Fibroblast of peridontal ligament (primary cell): ENCODE measurements at regions not wholly inside any gene's neighbourhood (a gene's known extent, or its start where the extent isn't known, plus 50 kb on each side); places are given as distances from the start of the nearest gene placed in this dataset.

Source experiments
- DNase-seq: peaks from one replicate; pipeline ENCODE4 v3.0.0-alpha.2; 2010; ENCODE audit errors: extremely low read depth

DNA sequence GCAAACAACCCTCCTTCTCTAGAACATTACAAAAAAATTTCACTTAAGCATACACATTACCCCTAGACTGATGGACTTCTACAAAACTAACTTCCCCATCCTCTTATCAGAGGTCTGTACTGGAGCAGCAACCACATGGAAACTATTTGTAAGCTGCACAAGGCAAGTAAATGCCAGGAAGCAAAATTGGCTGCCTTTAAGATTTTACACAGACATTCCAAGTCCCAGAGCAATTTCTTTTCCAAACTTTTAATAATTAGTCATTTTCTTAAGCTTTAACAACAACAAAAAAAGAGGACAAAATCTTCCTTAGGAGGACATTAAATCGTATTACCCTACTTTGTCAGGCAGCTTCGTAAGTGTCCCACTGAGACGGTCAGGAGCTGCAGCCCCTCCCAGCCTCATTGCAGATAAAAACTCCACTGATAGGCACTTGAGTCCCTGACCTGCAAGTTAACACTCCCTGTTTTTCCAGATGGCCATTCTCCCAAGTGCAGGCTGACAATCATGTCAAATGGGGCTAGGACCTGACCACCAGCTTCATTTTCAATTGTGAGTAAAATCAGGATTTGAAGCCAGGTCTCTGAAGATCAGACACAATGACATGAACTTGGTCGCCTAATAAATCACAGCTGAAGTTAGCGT lies 680.1 kb downstream of the DIAPH3 start:
- peak; percentile 58 for DNase-seq

GRCh38 chr13:59487883-59488282 lies 675.8 kb downstream of the DIAPH3 start:
- DNase-seq, result no peak

- DNase-seq, result no peak
Measured at GRCh38 chr13:59488436-59488835, 675.3 kb downstream of the DIAPH3 start.

GRCh38 chr13:59490651-59491050 lies 673.1 kb downstream of the DIAPH3 start:
- no peak for DNase-seq

DNA sequence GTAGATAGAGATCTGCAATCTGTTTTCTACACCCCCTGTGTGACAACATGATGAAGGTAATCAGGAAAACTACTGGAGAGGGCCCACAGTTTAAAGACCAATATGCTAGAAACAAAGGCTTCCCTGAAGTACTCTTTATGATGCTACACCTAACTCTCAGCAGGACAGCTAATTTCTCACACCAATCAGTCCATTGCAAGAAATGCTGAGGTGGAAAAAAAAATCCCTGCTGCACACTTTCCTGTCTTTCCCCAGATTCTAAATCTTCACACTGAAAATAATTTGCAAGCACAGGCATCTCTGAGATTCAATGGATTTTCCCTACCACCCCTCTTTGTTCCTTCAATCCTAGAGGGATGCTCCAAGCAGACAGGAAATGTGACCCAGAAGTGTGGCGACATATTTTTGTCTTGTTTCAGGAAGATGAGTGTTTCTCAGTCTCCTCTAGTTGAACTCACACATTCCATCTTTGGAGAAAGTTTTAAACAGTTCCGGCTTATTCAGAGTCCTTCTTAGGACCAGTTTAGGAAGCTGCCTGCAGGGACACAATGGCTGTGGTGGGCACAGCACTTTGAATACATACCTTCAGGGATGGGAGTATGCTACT lies 671.6 kb downstream of the DIAPH3 start:
- peak; percentile 9 for DNase-seq

DNA sequence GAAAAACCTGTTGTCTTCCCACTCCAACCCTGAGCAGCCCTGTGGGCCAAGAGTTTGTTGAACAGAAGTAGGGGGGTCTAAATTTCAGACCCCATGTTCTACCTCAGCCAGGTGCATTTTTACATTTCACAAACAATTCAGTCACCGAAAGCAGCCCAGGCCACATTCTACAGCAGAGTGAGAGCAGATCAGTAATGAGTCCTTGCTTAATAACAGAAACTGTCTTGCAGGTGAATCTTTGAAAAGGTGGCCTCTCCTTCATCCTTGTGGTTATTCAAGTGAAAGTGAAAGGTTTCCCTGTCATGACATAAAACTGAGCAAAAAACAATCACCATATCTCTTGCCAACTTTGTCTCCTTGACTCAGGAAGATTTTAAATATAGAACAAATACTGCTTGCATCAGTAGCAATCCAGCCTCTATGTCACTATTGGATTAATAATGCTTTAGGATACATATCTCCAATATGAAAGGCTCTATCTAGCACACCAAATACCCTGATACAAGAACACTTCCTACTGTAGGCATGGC lies 670.2 kb downstream of the DIAPH3 start:
- no peak for DNase-seq

GRCh38 chr13:59494151-59494550 lies 669.6 kb downstream of the DIAPH3 start:
- DNase-seq, result no peak

DNA sequence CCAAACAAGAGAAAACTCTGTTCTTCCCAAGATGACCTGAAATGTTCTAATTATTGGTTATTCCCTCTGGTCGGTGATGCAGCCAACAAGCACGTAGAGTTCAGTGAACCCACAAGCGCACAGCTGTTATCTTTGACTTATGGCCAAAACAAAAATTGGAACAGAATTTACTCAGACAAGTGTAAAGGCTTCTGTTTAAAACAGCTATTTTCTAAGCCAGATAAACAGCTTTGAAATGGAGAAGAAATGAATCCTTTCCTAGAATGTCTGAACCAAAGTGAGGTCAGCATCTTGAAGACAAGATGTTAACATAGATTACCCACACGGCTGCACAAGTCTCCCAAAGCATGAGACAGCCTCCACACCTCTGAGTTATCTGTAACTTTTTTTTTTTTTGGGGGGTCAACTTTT lies 669.2 kb downstream of the DIAPH3 start:
- peak; percentile 90 for DNase-seq

DNA sequence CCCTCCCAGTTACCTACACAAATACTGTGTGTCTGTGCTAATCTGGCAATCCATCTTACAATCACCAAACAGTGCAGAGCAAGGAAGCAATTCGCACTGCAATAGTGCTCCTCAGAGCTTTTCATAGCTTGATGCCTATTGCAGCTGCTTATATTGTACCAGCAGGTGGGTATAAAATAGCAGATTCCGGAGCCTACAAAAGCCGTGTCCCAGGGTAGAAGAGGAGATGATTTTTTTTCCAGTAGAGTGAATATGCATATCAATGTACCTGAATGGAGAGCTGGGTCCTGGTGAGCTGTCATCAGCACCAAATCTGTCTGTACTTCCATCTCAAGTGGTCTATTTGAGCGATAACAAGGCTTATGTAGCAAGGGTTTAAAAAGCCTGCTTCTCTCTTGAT lies 668.4 kb downstream of the DIAPH3 start:
- DNase-seq, result no peak

GRCh38 chr13:59495936-59496512 lies 667.7 kb downstream of the DIAPH3 start:
- DNase-seq, result no peak

DNA sequence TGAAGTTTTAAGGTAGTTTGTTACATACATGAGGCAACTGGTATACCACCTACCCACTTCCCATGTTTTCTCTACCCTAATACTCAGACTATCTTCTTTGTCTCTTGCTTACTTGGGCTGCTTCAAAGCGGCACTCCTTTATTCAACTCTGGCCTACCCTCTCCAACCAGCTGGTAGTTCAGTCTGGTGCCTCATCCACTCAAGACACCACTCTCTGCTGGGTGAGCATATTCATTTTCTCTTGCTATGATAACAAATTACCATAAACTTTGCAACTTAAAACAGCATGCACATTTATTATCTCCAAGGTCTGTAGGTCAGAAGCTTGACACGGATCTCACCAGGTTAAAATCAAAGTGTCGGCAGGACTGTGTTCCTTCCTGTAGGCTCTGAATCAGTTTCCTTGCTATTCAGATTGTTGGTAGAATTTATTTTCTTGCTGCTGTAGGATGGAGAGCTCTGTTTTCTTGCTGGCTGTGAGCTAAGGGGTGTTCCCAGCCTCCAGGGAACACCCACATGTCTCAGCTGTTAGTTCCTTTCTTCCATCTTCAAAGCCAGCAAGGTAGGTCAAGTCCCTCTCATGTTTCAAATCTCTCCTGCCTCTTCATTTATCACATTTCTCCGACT lies 666.0 kb downstream of the DIAPH3 start:
- no peak for DNase-seq

GRCh38 chr13:59501004-59501403 lies 662.7 kb downstream of the DIAPH3 start:
- DNase-seq, result no peak

GRCh38 chr13:59504407-59504806 lies 659.3 kb downstream of the DIAPH3 start:
- no peak for DNase-seq

- no peak for DNase-seq
Measured at GRCh38 chr13:59510386-59510785, 653.3 kb downstream of the DIAPH3 start.

DNA sequence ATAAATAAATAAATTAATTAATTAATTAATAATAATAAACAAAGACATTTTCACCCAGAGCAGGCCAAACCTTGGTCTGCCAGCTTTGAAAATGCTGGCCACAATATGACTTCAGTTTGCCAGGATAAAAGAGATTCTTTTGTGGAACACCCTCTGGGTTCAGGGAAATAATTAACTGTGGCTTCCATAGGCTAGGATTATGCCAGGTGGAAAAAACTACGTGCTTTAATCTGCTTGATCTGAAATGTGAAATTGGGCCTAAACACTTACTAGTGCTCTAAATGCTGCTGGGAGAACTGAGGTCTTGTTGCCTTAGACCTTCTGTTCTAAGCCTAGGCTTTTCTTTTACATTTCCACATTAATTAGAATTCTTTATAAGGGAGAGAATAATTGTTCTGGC lies 650.0 kb downstream of the DIAPH3 start:
- no peak for DNase-seq

DNA sequence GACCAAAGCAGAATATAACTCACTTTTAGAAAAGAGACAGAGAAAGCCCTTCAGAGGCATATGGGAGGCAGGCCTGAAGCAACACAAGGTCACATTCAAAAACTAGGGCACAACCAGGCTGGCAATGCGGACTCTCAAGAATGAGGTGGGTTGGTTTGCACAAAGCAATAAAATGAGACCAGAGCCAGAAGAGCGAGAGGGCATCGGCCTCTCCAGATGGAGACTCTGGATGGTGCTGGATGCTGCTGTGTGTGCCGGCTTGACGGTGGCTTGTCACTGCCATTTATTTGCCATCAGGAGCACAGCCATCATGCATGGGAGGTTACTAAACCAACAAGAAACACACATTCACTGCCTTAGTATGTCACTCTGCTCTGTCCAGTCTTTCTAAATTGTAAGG lies 649.4 kb downstream of the DIAPH3 start:
- DNase-seq, result no peak

DNA sequence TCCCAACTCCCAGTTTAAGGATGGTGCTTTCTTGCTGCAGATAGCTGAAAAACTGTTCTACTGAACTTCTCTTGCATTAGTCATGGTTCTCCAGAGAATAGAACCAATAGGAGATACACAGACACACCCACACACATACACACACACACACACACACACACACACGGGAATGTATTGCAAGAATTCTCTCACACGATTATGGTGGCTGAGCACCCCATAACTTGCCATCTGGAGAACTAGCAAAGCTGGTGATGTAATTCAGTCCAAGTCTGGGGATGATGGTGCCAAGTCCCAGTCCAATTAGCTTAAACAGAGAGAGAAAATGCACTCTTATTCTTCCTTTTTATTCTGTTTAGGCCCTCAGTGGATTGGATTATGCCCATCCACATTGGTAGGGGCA lies 643.9 kb downstream of the DIAPH3 start:
- DNase-seq, result peak; percentile 57

DNA sequence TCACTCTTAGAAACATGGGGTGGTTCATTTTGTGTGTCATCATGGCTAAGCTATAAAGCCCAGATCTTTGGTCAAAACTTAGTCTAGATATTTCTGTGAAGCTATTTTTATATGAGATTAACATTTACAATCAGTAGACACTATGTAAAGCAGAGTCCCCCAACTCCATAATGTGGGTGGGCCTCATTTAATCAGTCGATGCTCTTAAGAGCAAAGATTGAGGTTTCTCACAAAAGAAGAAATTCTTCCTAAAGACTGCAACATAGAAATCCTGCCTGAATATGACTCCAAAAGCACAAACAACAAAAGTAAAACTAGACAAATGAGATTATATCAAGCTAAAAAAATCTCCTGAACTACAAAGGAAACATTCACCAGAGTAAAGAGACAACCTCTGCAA lies 642.2 kb downstream of the DIAPH3 start:
- no peak for DNase-seq

- DNase-seq, result no peak
Measured at GRCh38 chr13:59522652-59523051, 641.1 kb downstream of the DIAPH3 start.

- DNase-seq, result no peak
Measured at GRCh38 chr13:59527500-59527899, 636.2 kb downstream of the DIAPH3 start.

- DNase-seq, result peak; percentile 94
Measured at GRCh38 chr13:59531571-59532091, 632.1 kb downstream of the DIAPH3 start.

- DNase-seq, result no peak
Measured at GRCh38 chr13:59532405-59532804, 631.3 kb downstream of the DIAPH3 start.
